ENCODE measurements at regions not wholly inside any gene's neighbourhood (a gene's known extent, or its start where the extent isn't known, plus 50 kb on each side); places are given as distances from the start of the nearest gene placed in this dataset.

DNA sequence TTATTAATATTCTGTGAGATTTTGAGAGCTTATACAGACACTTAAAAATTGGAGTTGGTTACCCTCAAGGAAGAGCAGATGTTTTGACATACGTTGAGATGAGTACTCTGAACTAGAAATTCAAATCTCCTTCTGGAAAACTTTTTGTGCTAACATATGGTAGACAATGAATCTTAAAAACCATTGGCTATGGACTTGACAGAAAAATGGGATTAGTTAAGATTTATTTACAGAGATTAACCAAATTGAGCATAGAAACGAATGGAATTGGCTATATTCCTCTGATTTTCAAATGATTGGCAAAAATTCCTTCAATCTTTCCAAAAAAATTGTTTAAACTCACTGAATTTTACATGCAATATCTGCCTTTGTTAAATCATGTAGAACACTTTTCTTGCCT, 1392.9 kb downstream of the BRINP3 start:
- TF ChIP-seq, protein P1, sequence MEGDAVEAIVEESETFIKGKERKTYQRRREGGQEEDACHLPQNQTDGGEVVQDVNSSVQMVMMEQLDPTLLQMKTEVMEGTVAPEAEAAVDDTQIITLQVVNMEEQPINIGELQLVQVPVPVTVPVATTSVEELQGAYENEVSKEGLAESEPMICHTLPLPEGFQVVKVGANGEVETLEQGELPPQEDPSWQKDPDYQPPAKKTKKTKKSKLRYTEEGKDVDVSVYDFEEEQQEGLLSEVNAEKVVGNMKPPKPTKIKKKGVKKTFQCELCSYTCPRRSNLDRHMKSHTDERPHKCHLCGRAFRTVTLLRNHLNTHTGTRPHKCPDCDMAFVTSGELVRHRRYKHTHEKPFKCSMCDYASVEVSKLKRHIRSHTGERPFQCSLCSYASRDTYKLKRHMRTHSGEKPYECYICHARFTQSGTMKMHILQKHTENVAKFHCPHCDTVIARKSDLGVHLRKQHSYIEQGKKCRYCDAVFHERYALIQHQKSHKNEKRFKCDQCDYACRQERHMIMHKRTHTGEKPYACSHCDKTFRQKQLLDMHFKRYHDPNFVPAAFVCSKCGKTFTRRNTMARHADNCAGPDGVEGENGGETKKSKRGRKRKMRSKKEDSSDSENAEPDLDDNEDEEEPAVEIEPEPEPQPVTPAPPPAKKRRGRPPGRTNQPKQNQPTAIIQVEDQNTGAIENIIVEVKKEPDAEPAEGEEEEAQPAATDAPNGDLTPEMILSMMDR (IDR thresholded peaks at IDR 0.05): no peak
- TF ChIP-seq POLR2A (IDR thresholded peaks at IDR 0.05): no peak

All from esophagus squamous epithelium (tissue), 4 donors.